ENCODE measurements at regions not wholly inside any gene's neighbourhood (a gene's known extent, or its start where the extent isn't known, plus 50 kb on each side); places are given as distances from the start of the nearest gene placed in this dataset.

DNA sequence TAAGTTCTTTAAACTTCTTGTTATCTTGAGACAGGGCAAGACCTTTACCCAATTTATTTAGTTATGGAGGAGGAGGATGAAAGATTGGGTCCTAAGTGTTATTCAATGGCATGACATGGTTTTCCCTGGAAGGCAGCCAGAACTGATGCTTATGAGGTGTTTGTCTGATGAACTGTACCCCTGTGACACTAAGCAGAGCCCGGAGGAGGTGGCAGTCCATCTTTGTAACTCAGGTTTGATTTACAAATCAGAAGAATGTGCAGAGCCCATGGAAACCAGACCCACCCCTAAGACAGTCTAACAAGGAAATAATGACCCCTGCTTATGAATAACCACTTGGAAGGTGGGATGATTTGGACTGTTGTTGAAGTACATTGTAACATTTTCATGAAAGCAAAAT lies 878.6 kb upstream of the NR2F2 start:
- TF ChIP-seq GABPB1 (CRISPR knock-in tag; IDR thresholded peaks at IDR 0.05) (no peak), TEAD1 (CRISPR knock-in tag; IDR thresholded peaks at IDR 0.05) (no peak), ZNF121 (CRISPR knock-in tag; IDR thresholded peaks at IDR 0.05) (no peak)
- TF ChIP-seq, protein P1, sequence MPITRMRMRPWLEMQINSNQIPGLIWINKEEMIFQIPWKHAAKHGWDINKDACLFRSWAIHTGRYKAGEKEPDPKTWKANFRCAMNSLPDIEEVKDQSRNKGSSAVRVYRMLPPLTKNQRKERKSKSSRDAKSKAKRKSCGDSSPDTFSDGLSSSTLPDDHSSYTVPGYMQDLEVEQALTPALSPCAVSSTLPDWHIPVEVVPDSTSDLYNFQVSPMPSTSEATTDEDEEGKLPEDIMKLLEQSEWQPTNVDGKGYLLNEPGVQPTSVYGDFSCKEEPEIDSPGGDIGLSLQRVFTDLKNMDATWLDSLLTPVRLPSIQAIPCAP (CRISPR knock-in tag; IDR thresholded peaks at IDR 0.05): no peak
